GM18870 (cell line): ENCODE measurements at regions not wholly inside any gene's neighbourhood (a gene's known extent, or its start where the extent isn't known, plus 50 kb on each side); places are given as distances from the start of the nearest gene placed in this dataset.
"Not testable (repeated sequence)": the region's sequence is repeated elsewhere in the genome, so short reads cannot be mapped to it uniquely, and the experiment has no call there.

Source experiments
- ATAC-seq: cut with Tn5 transposase; IDR thresholded peaks from one replicate; pipeline ENCODE4 v1.9.1; 2021; ENCODE audit warnings: moderate library complexity; ENCODE audit not compliant: unreplicated experiment

DNA sequence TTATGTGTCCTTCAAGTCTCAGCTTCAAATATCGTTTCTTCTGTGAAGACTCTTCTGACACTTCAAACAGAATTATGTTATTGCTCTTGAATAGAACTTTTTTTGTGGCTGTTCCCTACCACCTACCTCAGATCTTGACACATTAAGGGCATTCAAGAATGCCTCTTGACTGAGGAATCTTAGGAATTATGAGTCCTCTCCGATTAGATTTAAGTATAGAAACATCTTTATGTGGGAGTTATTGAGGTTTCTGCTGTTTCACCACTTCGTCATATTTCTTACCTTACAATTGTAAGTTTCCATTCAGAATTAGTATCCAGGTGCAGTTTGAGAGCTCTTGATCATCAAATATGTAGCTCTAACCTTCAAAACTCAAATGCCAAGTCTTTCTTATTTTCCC lies 324.2 kb upstream of the NUDT12 start:
- no peak for ATAC-seq

DNA sequence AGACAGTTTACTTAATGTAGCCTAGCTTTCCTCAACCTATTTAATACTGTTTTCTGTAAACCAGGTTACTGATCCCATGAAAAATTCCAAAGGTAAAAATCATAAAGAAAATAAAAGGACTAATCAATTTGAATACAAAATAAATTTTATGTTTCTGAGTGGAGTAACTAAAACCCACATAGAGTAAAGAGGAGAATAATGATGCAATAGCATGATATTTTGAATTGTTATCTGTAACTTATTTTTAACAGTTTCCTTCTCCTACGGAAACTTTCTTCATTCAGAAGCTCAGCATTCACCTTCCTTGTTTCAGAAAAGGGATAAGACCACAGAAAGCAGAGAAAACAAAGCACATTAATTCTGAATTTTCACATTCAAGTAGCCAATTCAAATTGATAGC lies 320.6 kb upstream of the NUDT12 start:
- ATAC-seq = no peak

DNA sequence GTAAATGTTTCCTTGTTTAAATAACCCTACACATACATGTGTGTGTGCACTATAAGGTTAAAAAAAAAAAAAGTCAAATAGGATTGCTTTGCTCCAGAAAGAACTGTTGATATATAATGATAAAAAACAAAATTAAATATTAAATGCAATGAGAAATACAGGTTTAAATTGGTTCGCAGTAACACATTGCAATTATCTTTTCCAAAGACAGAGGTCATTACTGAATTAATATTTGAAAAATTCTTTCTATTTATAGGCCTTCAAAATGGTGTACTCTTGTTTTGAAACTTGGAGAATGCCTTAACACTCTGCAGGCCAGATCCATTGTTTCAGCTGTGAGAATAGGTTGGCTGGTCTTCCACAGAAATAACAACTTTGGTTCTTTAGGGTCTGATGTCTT lies 319.0 kb upstream of the NUDT12 start:
- ATAC-seq = no peak

DNA sequence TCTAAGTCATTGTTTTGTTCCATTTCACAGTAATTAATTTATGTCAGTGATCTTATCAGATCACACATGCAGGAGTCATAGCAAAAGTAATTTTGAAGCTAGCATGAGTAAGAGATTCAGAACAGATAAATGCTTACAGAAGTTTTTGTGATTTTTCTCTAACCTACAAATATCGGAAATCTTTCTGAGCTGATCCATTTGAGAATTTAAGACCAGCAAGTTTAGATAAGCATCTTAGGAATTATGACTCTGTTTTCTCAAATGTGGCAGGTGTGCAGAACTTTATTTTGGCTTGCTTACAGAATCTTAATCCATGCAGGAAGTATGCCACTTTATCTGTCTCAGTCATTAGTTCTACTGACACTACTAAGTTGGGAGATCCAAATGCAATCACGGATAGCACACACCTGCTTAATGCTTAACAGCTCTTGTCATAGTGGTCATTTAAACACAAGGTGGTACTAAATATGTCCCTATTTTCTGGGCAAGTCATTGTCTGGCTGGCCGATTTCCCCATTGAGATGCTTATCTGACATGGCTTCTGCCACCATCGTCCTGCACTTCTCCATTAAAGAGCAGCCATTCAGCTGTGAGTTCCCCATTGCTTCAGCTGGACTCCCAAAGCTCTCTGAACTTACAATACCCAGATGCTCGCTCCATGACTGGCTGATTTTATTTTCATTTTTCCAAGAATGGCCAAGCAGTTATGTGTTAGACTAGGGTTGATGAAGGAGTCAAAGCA lies 305.4 kb upstream of the NUDT12 start:
- no peak for ATAC-seq

DNA sequence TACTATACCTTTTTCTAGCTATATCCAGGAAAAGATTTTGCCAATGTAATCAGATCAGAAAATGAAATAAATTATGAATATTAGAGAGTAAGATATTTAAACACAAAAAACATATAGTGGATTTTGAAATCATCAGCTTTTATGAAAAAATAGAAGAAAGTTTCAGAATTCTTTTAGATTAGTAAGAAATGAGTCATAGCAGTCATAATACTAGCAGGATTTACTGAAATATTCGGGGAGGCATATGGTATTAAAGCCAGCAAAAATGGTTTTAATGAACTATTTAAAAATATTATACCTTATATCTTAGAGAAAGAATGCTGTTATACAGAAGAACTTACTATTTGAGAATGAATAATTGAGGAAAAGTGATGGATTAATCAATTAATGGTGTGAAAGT lies 303.6 kb upstream of the NUDT12 start:
- no peak for ATAC-seq

DNA sequence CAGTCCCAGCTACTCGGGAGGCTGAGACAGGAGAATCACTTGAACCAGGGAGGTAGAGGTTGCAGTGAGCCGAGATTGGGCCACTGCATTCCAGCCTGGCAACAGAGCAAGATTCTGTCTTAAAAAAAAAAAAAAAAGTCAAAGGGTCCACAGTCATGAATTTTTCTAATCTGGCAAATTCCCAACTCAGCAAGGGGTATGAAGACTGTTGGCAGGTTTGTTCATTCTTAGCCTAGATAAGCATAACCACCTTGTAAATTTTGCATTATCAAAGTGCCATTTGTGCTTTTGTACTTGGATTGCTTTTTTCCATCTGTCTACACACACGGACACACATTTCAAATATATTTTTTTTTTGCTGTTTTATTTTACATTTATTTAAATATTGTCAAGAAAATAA lies 299.8 kb upstream of the NUDT12 start:
- ATAC-seq = no peak

DNA sequence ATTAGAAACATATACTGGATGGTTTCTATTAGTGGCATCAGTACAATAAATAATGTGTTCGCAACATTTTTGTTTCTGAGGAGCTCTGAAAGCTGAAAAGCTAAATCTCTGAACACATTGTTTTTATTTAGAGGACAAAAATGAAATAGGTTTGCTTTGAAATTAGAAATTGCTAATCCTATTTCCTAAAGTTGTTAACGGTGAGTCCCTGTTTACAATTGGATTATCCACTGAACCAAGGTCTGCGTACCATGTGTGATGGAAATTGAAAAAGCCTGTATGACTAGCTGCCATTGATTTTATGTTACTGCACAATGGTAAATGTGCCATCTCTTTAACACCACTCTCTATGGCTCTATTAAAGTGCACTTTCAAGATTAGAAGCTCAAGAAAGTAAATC lies 297.7 kb upstream of the NUDT12 start:
- no peak for ATAC-seq

DNA sequence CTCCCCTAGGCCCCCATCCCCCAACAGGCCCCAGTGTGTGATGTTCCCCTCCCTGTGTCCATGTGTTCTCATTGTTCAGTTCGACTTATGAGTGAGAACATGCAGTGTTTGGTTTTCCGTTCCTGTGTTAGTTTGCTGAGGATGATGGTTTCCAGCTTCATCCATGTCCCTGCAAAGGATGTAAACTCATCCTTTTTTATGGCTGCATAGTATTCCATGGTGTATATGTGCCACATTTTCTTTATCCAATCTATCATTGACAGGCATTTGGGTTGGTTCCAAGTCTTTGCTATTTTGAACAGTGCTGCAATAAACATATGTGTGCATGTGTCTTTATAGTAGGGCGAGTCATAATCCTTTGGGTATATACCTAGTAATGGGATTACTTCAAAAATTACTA lies 295.8 kb upstream of the NUDT12 start:
- ATAC-seq = not testable (repeated sequence)

DNA sequence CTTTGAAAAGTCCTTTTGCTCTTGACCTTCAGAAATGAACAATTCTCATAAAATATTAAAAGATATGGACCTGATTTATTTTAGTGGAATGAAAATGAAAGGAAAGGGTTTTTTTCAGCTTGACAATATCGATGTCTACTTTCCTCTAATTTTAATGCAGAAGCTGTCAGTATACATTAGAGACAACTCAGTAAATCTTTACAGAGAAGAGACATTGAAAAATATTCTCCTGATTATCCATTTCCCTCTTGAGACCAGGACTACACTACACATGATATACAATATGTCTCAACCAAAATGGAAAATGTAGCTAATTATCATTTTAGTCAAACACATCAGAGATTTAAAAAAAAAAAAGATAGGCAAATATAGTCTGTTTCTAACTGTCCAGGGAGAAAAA lies 288.5 kb upstream of the NUDT12 start:
- ATAC-seq = no peak

DNA sequence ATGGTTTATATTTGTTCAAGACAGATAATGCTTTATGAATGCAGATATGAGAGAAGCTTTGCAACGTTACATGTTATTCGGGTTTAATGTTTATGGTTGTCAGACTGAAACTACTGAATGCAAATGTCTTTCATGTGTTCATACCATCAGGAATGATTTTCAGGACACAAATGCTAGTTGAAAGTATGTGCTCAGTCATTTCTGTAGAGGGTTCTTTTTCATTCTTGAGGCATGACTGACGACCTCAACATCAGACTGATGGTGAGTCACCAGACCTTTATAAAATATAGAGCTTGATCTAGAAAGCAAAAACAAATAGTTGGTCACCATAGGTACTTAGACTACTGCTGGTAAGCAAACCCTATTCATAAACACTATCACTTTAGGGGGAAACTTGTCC lies 287.3 kb upstream of the NUDT12 start:
- peak; percentile 90 for ATAC-seq

DNA sequence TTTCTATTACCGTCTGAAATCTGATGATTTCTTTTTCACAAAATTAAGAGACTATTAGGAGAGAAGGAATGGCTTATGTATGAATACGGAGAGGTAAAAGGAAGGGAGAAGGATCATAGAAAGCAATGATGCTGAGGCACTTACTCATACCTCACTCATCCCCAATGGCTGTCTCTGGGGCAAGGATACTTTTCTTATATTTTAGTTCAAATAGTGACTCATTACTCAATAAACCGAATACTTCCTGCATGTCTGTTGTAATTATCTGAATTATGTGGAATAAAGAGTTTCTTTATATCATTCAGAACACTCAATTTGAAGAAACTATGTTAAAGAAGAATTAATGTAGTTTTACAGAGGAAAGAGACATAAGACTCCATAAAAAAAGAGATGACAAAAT lies 284.5 kb upstream of the NUDT12 start:
- no peak for ATAC-seq

DNA sequence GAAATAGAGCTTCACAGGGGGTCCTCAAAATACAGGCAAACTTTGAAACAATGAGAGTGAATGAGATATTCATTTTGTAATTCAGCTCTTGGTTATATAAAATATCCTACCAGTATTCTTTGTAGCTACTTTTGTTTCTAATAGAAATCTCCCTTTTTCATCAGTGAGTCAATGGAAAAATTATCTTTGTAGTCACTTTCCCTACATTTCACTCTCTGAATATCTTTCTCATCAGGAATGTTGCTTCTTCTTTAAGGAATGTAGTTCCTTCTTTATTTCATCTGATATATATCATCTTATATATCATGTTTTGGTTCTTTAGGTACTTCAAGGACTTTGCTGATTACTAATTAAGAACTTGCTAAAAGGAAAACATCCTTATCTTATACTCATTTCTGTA lies 280.3 kb upstream of the NUDT12 start:
- no peak for ATAC-seq

DNA sequence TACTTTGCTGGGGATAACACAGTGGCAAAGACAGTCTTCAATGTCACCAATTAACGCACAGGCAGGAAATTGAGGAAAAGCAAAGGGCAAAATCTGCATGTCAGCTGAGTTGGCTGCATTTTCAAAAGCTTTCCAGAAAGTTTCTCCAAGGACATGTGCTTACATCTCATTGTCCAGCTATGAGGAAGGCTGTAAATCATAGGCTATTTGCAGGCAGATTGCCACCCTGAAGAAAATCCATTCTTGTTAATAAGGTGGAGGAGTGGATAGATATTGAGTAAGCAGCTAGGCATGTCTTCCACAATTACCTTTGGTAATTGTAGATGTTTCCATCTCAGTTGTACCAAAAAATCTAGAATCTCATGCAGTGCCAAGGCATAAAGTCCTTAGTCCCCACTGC lies 278.0 kb upstream of the NUDT12 start:
- ATAC-seq = no peak

DNA sequence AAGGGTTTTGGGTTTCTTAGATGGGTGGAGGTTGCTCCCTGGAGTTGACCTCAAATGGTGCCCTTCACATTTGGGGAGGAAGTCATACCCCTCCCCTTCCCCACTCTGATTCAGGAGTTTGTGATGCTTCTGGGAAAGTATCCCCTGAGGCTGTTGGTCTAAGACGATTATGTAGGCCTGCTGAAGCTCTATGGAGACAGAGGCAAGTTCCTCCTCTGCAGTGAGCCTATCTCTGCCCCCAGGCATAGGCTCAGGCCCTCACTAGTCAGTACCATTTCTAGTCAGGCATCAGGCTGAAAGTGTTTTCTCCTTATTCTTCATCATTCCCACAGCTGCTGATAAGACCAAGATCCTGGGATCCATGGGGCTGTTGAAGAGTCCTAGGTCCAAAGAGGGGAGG lies 271.6 kb upstream of the NUDT12 start:
- no peak for ATAC-seq

DNA sequence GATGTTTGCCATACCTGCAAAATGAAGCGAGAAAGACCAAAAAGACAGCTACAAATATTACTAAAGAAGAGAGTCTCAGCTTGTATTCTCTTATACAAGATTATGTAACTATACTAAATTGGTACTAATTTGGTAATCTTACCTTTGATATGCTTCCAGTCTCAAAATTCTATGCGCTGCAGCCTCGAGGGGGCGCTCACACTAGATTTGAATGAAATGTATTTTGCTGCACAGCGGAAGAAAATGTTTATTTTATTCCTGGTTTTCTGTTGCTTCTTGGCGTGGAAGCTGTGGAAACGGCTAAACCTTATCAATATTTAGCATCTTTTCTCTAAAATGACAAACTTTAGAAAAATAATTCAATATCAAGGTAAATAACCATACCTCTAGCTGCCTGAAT lies 267.0 kb upstream of the NUDT12 start:
- ATAC-seq = no peak

DNA sequence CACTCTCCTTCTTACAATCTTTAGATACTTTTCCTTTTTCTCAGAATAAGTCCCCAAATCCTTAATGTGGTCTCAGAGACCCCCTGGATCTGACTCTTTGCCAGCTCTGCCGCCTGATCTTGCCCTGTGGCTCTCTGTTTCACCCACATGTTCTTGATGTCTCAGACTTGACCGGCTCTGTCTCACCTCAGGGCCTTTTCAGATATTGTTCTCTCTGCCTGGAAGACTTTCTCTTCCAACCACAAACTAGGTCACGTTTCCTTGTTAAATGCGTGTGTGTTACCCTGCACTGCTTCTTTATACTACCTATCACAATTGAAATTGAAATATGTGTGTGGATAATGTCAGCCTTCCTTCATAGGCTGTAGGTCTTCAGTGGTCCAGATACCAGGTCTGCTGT lies 265.4 kb upstream of the NUDT12 start:
- no peak for ATAC-seq

DNA sequence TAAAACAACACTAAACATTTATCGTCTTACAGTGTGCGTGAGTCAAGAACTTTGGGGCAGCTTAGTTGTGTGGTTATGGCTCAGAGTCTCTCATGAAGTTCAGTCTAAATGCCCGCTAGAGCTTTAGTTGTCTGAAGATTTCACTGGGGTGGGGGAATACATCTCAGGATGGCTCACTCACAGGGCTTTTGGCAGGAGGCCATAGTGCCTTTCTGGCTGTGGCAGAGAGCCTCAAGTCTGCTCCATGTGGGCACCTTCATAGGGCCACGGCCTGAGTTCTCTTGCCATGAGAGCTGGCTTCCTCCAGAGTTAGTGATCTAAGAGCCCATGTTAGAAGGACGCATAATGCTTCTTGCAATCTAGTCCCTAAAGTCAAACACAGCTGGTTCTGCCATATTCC lies 258.8 kb upstream of the NUDT12 start:
- no peak for ATAC-seq

DNA sequence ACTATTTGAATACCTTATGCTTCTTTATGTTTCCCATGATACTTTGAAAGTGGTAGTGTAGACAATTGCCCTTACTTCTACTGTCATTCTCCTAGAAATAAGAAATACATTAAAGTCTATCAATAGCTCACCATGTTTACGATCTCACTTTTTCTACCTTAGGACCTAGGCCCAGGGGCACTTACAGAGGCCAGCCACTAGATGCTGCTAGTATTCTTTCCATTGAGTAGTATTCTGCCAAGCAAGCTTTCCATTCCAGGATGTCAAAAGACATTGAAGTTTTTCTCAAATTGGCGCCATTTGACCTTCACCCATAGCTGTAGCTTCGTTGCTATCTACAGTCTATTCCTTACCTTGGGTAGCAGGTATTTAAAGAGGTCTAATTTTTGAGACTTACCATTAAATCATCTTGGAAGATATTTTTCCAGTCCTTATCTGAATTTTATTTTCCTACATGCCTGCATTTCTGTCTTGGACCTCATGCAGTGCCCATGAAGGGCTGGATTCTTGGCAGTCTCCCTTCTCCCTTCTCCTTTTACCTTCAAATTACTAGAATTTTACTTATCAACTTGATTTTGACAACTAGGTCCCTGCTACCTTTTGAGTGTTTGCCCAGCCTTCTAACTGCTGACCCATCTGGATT lies 246.0 kb upstream of the NUDT12 start:
- ATAC-seq = peak; percentile 92

DNA sequence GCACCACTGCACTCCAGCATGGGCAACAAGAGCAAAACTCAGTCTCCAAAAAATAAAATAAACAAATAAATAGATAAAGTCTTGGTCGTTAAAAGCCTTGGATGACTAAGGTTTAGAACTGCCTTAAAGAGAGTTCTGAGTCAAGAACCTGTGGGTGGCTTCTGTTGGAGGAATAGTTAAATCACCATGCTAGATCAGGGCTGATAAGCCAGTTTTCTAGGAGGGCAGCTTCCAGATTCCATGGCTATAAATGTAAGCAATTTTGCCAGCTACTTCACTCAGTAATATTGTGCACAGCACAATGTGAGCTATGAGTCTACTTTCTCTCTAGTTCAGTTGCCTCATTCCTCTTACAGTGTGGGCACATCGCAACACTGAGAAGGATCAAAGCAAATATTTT lies 242.1 kb upstream of the NUDT12 start:
- ATAC-seq = no peak

DNA sequence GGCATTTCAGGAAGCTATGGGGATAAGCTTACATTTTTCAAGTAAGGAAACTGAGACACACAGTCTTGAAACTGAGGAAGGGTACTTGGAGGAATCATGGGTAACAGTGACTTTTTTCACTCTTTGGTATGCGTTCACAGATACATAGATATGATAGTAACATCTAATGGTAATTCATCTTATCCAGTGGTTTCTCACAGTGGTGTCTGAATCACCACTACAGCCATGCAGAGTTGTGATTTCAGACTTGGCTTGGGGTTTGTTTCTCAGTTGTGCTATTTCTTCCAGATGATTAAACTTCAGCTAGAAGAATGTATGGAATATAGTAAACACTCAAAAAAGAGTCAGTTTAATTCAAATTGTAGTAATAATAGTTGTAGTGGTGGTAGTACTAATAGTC lies 239.1 kb upstream of the NUDT12 start:
- no peak for ATAC-seq

DNA sequence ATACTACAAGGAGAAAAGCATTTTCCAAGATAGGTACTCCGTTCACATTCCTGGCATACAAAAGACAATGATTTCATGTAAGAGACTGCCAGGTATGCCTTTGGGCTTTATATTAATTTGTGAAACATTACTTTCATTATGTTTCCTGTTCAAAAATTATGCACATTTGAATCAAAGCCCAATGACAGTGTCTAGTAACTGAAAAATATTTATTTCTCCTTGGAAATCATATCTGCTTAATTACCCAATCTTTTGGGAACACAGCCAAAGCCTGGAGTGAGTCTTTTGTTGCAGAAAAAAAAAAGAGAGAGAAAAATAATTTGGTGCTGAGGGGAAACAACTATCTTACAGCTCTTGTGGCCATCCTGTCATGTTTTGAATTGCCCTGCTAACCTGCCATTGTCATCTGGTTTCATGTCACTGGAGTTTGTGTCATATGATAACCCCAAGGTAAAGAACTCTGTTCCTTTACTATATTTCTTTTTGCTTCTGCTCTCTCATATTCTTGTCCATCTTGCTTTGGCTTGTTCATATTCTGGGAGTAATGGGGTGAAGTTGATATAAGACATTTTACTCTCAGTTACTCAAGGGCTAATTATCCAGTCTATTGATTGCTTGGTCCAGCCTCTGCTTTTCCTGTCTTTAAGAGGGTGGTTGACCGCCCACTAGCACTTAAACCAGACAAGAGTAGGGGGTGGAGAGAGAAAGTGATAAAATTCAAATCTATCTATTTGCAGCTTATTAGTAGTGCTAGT lies 238.3 kb upstream of the NUDT12 start:
- ATAC-seq = no peak

DNA sequence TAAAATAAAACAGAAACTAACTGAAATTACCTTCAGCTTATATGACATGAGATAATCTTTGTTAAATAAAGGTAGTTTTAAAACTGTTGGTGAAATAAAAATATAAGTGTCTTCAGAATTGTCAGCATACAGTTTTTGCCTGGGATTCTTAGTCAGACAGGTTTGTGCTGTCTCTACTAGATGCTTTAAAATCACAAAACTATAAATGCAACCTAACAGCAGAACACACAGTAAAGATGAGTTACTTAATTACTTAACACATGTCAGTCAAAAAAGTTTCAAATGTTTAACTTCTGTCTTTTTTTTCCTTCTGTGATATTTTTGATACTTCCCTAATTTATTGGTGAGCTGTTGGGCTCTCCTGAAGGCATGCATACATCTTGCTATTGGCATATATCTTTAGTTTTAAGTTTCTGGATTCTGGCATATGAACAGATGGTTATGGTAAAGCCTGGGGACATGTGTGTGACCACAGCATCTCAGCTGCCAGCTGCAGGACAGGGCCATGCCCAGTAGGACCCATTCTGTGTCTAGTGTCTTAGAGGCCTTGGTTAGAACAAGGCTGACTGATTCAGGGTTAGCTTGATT lies 231.1 kb upstream of the NUDT12 start:
- ATAC-seq = no peak
